Osteoblast (primary cell): ENCODE measurements at regions not wholly inside any gene's neighbourhood (a gene's known extent, or its start where the extent isn't known, plus 50 kb on each side); places are given as distances from the start of the nearest gene placed in this dataset.

Source experiments
- DNase-seq: peaks from one replicate; pipeline ENCODE4 v3.0.0; 2011; ENCODE audit warnings: low spot score, mixed read lengths; ENCODE audit not compliant: insufficient read length; ENCODE audit errors: missing footprints
- H2AFZ ChIP-seq: 2 replicates; pipeline ENCODE4 v1.6.0; 2011; ENCODE audit warnings: mild to moderate bottlenecking, low read length
- H3K27ac ChIP-seq: 2 replicates; pipeline ENCODE4 v1.5.1; 2011; ENCODE audit warnings: mild to moderate bottlenecking, low read depth, low read length, moderate library complexity
- H3K27me3 ChIP-seq: 2 replicates; pipeline ENCODE4 v1.6.0; 2012; ENCODE audit warnings: mild to moderate bottlenecking, control low read depth, inconsistent platforms, low read length, moderate library complexity; ENCODE audit not compliant: insufficient read depth
- H3K36me3 ChIP-seq: 2 replicates; pipeline ENCODE4 v1.5.1; 2011; ENCODE audit warnings: mild to moderate bottlenecking, low read length, control low read depth, moderate library complexity; ENCODE audit not compliant: insufficient read depth
- H3K4me1 ChIP-seq: 2 replicates; pipeline ENCODE4 v1.5.1; 2011; ENCODE audit warnings: mild to moderate bottlenecking, low read length, control low read depth, moderate library complexity; ENCODE audit not compliant: insufficient read depth
- H3K4me2 ChIP-seq: 2 replicates; pipeline ENCODE4 v1.6.0; 2011; ENCODE audit warnings: mild to moderate bottlenecking, low read length; ENCODE audit not compliant: insufficient read depth
- H3K4me3 ChIP-seq: fragments of 200-600 bp; sonication (generic); 3 replicates; pipeline ENCODE4 v1.5.1; 2012; ENCODE audit warnings: mild to moderate bottlenecking, low read length, inconsistent platforms; ENCODE audit not compliant: insufficient read depth
- H3K79me2 ChIP-seq: 2 replicates; pipeline ENCODE4 v1.6.0; 2012; ENCODE audit warnings: mild to moderate bottlenecking, low read length, control low read depth, inconsistent platforms; ENCODE audit not compliant: insufficient read depth
- H3K9me3 ChIP-seq: 2 replicates; pipeline ENCODE4 v1.5.1; 2011; ENCODE audit warnings: low read depth, low read length, control low read depth
- H4K20me1 ChIP-seq: 2 replicates; pipeline ENCODE4 v1.6.0; 2012; ENCODE audit warnings: mild to moderate bottlenecking, low read length, control low read depth; ENCODE audit not compliant: insufficient read depth
- TF ChIP-seq, protein P1 (sequence below): IDR thresholded peaks from 2 replicates; pipeline ENCODE4 v1.5.1; 2011; ENCODE audit warnings: mild to moderate bottlenecking, low read depth, low read length, moderate library complexity; ENCODE audit errors: extremely low read depth

DNA sequence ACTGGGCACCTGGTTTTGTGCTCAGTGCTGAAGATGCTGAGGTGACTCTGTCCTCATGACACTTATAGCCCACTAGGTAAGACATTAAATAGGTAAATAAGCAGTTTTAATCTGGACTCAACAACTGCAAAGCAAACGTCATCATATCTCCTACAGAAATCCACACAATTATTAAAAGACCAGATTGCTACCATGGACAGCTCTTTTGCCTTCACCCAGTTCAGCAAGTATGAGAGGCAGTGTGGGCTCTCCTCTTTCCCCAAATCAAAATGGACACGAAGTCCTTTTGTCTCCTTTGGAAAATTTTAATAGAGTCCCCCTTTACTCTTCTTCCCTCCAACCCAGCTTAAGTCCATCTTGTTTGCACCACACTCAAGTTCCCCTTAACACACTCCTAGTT is 171.1 kb downstream of the RPAP3 start:
- DNase-seq: no peak
- H3K4me2 ChIP-seq: no peak overlapping the region
- no peak overlapping the region for H3K4me3 ChIP-seq

DNA sequence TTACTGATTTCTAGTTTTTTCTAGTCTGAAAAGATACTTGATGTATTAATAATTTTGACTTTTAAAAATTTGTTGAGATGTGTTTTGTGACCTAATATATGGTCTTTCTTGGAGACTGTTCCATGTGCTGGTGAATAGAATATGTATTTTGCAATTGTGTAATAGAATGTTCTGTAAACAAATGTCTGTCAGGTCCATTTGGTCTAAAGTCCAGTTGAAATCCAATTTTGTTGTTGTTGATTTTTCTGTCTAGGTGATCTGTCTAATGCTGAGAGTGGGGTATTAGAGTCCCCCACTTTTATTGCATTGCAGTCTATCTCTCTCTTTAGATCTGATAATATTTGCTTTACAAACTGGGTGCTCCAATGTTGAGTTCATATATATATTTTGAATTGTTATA is 175.8 kb downstream of the RPAP3 start:
- H3K4me2 ChIP-seq: no peak overlapping the region
- no peaks in the 10 kb centered on the region for H3K4me1 ChIP-seq
- H3K27me3 ChIP-seq: no peaks in the 10 kb centered on the region
- TF ChIP-seq, protein P1, sequence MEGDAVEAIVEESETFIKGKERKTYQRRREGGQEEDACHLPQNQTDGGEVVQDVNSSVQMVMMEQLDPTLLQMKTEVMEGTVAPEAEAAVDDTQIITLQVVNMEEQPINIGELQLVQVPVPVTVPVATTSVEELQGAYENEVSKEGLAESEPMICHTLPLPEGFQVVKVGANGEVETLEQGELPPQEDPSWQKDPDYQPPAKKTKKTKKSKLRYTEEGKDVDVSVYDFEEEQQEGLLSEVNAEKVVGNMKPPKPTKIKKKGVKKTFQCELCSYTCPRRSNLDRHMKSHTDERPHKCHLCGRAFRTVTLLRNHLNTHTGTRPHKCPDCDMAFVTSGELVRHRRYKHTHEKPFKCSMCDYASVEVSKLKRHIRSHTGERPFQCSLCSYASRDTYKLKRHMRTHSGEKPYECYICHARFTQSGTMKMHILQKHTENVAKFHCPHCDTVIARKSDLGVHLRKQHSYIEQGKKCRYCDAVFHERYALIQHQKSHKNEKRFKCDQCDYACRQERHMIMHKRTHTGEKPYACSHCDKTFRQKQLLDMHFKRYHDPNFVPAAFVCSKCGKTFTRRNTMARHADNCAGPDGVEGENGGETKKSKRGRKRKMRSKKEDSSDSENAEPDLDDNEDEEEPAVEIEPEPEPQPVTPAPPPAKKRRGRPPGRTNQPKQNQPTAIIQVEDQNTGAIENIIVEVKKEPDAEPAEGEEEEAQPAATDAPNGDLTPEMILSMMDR: no peak
- no peak for DNase-seq
- no peaks in the 10 kb centered on the region for H3K9me3 ChIP-seq
- no peak overlapping the region for H3K27ac ChIP-seq
- H4K20me1 ChIP-seq: no peaks in the 10 kb centered on the region
- H3K4me3 ChIP-seq: no peak overlapping the region
- H3K36me3 ChIP-seq: no peaks in the 10 kb centered on the region
- H2AFZ ChIP-seq: no peak overlapping the region
- H3K79me2 ChIP-seq: no peaks in the 10 kb centered on the region

More for the DNA sequence above, 171.1 kb downstream of the RPAP3 start:
- Histone ChIP-seq H3K27me3 (peaks cover 15% of the 10 kb centered on the region), H3K27ac (no peak overlapping the region), H3K4me1 (no peaks in the 10 kb centered on the region), H2AFZ (no peak overlapping the region), H3K79me2 (no peaks in the 10 kb centered on the region), H3K36me3 (no peaks in the 10 kb centered on the region), H3K9me3 (no peaks in the 10 kb centered on the region), H4K20me1 (no peaks in the 10 kb centered on the region)
- TF ChIP-seq, protein P1: no peak

DNA sequence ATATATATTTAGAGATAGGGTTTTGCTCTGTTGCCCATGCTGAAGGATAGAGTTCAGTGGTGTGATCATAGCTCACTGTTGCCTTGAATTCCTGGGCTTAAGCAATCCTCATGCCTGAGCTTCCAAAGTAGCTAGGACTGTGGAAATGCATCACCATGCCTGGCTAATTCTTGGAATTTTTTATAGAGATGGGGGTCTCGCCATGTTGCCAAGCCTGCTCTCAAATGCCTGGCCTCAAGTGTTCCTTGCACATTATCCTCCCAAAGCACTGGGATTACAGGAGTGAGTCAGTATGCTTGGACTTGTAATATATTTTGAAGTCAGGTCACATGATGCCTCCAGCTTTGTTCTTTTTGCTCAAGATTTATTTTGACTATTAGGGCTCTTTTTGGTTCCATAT is 178.0 kb downstream of the RPAP3 start:
- Histone ChIP-seq H3K4me1 (no peaks in the 10 kb centered on the region), H3K27ac (no peak overlapping the region), H3K9me3 (no peaks in the 10 kb centered on the region), H3K4me2 (no peak overlapping the region), H2AFZ (no peak overlapping the region), H3K79me2 (no peaks in the 10 kb centered on the region), H3K36me3 (no peaks in the 10 kb centered on the region), H3K27me3 (peaks cover 6% of the 10 kb centered on the region), H3K4me3 (no peak overlapping the region), H4K20me1 (no peaks in the 10 kb centered on the region)
- TF ChIP-seq, protein P1: no peak
- DNase-seq: no peak

DNA sequence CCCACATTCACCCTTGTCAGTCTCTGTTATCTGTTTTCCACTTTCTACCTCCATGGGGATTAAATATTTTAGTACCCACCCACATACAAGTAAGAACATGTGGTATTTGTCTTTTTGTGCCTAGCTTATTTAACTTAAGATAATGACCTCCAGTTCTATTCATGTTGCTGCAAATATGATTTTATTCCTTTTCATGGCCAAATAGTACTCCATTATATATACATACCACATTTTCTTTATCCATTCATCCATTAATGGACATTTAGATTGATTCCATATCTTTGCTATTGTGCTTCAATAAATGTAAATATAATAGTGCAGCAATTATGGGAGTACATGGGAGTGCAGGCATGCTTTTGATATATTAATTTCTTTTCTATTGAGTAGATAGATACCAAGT is 185.8 kb downstream of the RPAP3 start:
- no peak overlapping the region for H3K4me3 ChIP-seq
- H3K27ac ChIP-seq: no peak overlapping the region
- H4K20me1 ChIP-seq: no peaks in the 10 kb centered on the region
- no peaks in the 10 kb centered on the region for H3K4me1 ChIP-seq
- H3K4me2 ChIP-seq: no peak overlapping the region
- H3K79me2 ChIP-seq: no peaks in the 10 kb centered on the region
- H3K36me3 ChIP-seq: no peaks in the 10 kb centered on the region
- TF ChIP-seq, protein P1: no peak
- peaks cover 6% of the 10 kb centered on the region for H3K27me3 ChIP-seq
- no peak overlapping the region for H2AFZ ChIP-seq
- peaks cover 5% of the 10 kb centered on the region for H3K9me3 ChIP-seq
- DNase-seq: no peak
